ENCODE measurements at regions not wholly inside any gene's neighbourhood (a gene's known extent, or its start where the extent isn't known, plus 50 kb on each side); places are given as distances from the start of the nearest gene placed in this dataset.

GRCh38 chr11:129324533-129325175 is 51.0 kb upstream of the BARX2 start:
- no peak for DNase-seq

- DNase-seq, result peak in 5 of 56 donors; percentile 5 to 21 (median 13)
Observed at GRCh38 chr11:129323896-129324502, 51.6 kb upstream of the BARX2 start.

- DNase-seq, result no peak
Observed at GRCh38 chr11:129322941-129323340, 52.7 kb upstream of the BARX2 start.

- no peak for DNase-seq
Observed at GRCh38 chr11:129321076-129321475, 54.6 kb upstream of the BARX2 start.

- no peak for DNase-seq
Observed at GRCh38 chr11:129320494-129320893, 55.2 kb upstream of the BARX2 start.

- no peak for DNase-seq
Observed at GRCh38 chr11:129319751-129320150, 55.9 kb upstream of the BARX2 start.

GRCh38 chr11:129319201-129319600 is 56.4 kb upstream of the BARX2 start:
- DNase-seq, result no peak

- no peak for DNase-seq
Observed at GRCh38 chr11:129317571-129317970, 58.1 kb upstream of the BARX2 start.

- no peak for DNase-seq
Observed at GRCh38 chr11:129316781-129317180, 58.9 kb upstream of the BARX2 start.

- DNase-seq, result no peak
Observed at GRCh38 chr11:129315781-129316579, 59.7 kb upstream of the BARX2 start.

- no peak for DNase-seq
Observed at GRCh38 chr11:129314371-129314770, 61.3 kb upstream of the BARX2 start.

- no peak for DNase-seq
Observed at GRCh38 chr11:129313541-129314297, 61.9 kb upstream of the BARX2 start.

- peak in 14 of 56 donors; percentile 7 to 60 (median 30) for DNase-seq
Observed at GRCh38 chr11:129312730-129313503, 62.7 kb upstream of the BARX2 start.

GRCh38 chr11:129308241-129308865 is 67.3 kb upstream of the BARX2 start:
- no peak for DNase-seq

GRCh38 chr11:129307162-129307561 is 68.5 kb upstream of the BARX2 start:
- DNase-seq, result no peak

GRCh38 chr11:129302386-129303101 is 73.1 kb upstream of the BARX2 start:
- DNase-seq, result no peak

- no peak for DNase-seq
Observed at GRCh38 chr11:129300099-129300498, 75.5 kb upstream of the BARX2 start.

- peak in 1 of 56 donors; percentile 31 for DNase-seq
Observed at GRCh38 chr11:129298988-129299387, 76.7 kb upstream of the BARX2 start.

GRCh38 chr11:129295746-129296145 is 79.9 kb upstream of the BARX2 start:
- DNase-seq, result no peak

GRCh38 chr11:129292771-129293170 is 82.9 kb upstream of the BARX2 start:
- DNase-seq, result no peak
